Vagina (tissue), 2 donors: ENCODE measurements at regions not wholly inside any gene's neighbourhood (a gene's known extent, or its start where the extent isn't known, plus 50 kb on each side); places are given as distances from the start of the nearest gene placed in this dataset.
"Not testable (repeated sequence)": the region's sequence is repeated elsewhere in the genome, so short reads cannot be mapped to it uniquely, and the experiment has no call there.

ENCODE experiments used
- DNase-seq, 2 donors: peaks; one replicate each; pipeline ENCODE4 v3.0.0-alpha.2; 2017; ENCODE audit errors: extremely low spot score in 2 of 2
- H3K27ac ChIP-seq: fragments of 200-600 bp; sonication (generic); one replicate; pipeline ENCODE4 v1.5.1; 2019
- H3K27me3 ChIP-seq: fragments of 200-600 bp; sonication (generic); one replicate; pipeline ENCODE4 v1.5.1; 2019
- H3K36me3 ChIP-seq, 2 donors: fragments of 200-600 bp; sonication (generic); one replicate each; pipeline ENCODE4 v1.5.1; 2017 to 2019
- H3K4me1 ChIP-seq: fragments of 200-600 bp; sonication (generic); one replicate; pipeline ENCODE4 v1.5.1; 2019
- H3K4me3 ChIP-seq, 2 donors: fragments of 200-600 bp; sonication (generic); 1 replicate in 1 of 2; 2 replicates in 1 of 2; pipeline ENCODE4 v1.5.1; 2016 to 2019
- H3K9me3 ChIP-seq: fragments of 200-600 bp; sonication (generic); one replicate; pipeline ENCODE4 v1.5.1; 2019
- POLR2A ChIP-seq, 2 donors: fragments of 450-650 bp; IDR thresholded peaks; one replicate each; pipeline ENCODE4 v1.6.1; 2017; ENCODE audit warnings: antibody characterized with exemption in 2 of 2, mild to moderate bottlenecking in 2 of 2, moderate library complexity in 2 of 2
- POLR2AphosphoS5 ChIP-seq, 2 donors: sonication (generic); formaldehyde crosslinking; IDR thresholded peaks; one replicate each; pipeline ENCODE4 v1.9.0; 2017; ENCODE audit warnings: antibody characterized with exemption in 2 of 2, mild to moderate bottlenecking in 2 of 2, low read depth in 1 of 2; ENCODE audit not compliant: insufficient read depth in 1 of 2
- intact Hi-C: fragments of 100-400 bp; cut with DNase I; formaldehyde crosslinking; loops from one replicate; pipeline ENCODE4 v1.15.1; 2023
- TF ChIP-seq, protein P1 (sequence below), 3 experiments: fragments of 450-650 bp in 2 of 3; fragments of 200-600 bp in 1 of 3; sonication (generic) in 1 of 3; IDR thresholded peaks; one replicate each; pipeline ENCODE4 v1.5.1; 2017 to 2019; ENCODE audit warnings: antibody characterized with exemption in 3 of 3, mild to moderate bottlenecking in 2 of 3, moderate library complexity in 2 of 3

- TF ChIP-seq POLR2AphosphoS5 (IDR thresholded peaks at IDR 0.05; ENCODE audit: insufficient read depth in 1 of 2, low read depth in 1 of 2) (no peak), POLR2A (IDR thresholded peaks at IDR 0.05) (no peak)
- TF ChIP-seq, protein P1, sequence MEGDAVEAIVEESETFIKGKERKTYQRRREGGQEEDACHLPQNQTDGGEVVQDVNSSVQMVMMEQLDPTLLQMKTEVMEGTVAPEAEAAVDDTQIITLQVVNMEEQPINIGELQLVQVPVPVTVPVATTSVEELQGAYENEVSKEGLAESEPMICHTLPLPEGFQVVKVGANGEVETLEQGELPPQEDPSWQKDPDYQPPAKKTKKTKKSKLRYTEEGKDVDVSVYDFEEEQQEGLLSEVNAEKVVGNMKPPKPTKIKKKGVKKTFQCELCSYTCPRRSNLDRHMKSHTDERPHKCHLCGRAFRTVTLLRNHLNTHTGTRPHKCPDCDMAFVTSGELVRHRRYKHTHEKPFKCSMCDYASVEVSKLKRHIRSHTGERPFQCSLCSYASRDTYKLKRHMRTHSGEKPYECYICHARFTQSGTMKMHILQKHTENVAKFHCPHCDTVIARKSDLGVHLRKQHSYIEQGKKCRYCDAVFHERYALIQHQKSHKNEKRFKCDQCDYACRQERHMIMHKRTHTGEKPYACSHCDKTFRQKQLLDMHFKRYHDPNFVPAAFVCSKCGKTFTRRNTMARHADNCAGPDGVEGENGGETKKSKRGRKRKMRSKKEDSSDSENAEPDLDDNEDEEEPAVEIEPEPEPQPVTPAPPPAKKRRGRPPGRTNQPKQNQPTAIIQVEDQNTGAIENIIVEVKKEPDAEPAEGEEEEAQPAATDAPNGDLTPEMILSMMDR (IDR thresholded peaks at IDR 0.05) = no peak
- no peak overlapping the region for H3K4me3 ChIP-seq
- H3K4me1 ChIP-seq = no peaks in the 10 kb centered on the region
- H3K27ac ChIP-seq = no peak overlapping the region
- H3K9me3 ChIP-seq = no peaks in the 10 kb centered on the region
- intact Hi-C loops = no loop called here
- no peak for DNase-seq
- H3K27me3 ChIP-seq = no peaks in the 10 kb centered on the region
- H3K36me3 ChIP-seq = no peaks in the 10 kb centered on the region
Observed at GRCh38 chr5:23419115-23419514, 88.3 kb upstream of the PRDM9 start.

DNA sequence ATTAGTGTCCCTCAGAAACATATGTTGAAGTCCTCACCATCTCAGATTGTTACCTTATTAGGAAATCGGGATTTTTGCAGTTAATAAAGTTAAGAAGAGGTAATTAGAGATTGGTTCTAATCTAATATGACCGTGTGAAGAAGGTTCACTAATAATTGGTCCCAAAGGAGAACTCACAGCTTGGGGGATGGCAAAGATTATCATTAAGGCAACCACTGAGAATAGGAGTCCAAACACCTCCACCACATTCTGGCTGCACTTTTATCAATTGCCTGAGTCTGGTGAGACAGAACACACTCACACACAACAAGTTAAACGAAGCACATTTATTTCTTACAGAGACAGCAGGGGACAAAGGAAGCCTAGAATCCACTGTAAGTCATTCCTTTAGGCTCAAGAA is 94.9 kb upstream of the PRDM9 start:
- H3K27ac ChIP-seq = no peak overlapping the region
- TF ChIP-seq, protein P1 (IDR thresholded peaks at IDR 0.05) = no peak
- no peak for TF ChIP-seq POLR2AphosphoS5 (IDR thresholded peaks at IDR 0.05; ENCODE audit: insufficient read depth in 1 of 2, low read depth in 1 of 2)
- H3K9me3 ChIP-seq = no peaks in the 10 kb centered on the region
- no peak overlapping the region for H3K4me3 ChIP-seq
- DNase-seq = no peak
- H3K4me1 ChIP-seq = no peaks in the 10 kb centered on the region
- no peaks in the 10 kb centered on the region for H3K36me3 ChIP-seq
- H3K27me3 ChIP-seq = no peaks in the 10 kb centered on the region
- intact Hi-C loops = no loop called here

GRCh38 chr5:23411994-23412393 is 95.4 kb upstream of the PRDM9 start:
- H3K27ac ChIP-seq = no peak overlapping the region
- no peak overlapping the region for H3K4me3 ChIP-seq
- no peaks in the 10 kb centered on the region for H3K27me3 ChIP-seq
- no peaks in the 10 kb centered on the region for H3K4me1 ChIP-seq
- intact Hi-C loops = no loop called here
- no peaks in the 10 kb centered on the region for H3K36me3 ChIP-seq
- no peaks in the 10 kb centered on the region for H3K9me3 ChIP-seq
- TF ChIP-seq POLR2A (IDR thresholded peaks at IDR 0.05) (no peak), POLR2AphosphoS5 (IDR thresholded peaks at IDR 0.05; ENCODE audit: insufficient read depth in 1 of 2, low read depth in 1 of 2) (no peak)
- TF ChIP-seq, protein P1 (IDR thresholded peaks at IDR 0.05) = no peak
- DNase-seq = no peak

DNA sequence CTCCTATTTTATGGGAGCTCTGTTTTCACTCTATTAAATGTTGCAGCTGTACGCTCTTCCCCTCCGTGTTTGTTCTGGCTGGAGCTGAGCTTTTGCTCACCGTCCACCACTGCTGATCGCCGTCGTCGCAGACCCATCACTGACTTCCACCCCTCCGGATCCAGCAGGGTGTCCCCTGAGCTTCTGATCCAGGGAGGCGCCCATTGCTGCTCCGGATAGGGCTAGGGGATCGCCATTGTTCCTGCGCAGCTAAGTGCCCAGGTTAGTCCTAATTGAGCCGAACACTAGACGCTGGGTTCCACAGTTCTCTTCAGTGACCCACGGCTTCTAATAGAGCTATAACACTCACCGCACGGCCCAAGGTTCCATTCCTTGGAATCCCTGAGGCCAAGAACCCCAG is 96.2 kb upstream of the PRDM9 start:
- H3K36me3 ChIP-seq = no peaks in the 10 kb centered on the region
- no peaks in the 10 kb centered on the region for H3K4me1 ChIP-seq
- H3K27me3 ChIP-seq = no peaks in the 10 kb centered on the region
- H3K4me3 ChIP-seq = no peak overlapping the region
- no peaks in the 10 kb centered on the region for H3K9me3 ChIP-seq
- intact Hi-C loops = no loop called here
- no peak for DNase-seq
- no peak overlapping the region for H3K27ac ChIP-seq
- TF ChIP-seq, protein P1 (IDR thresholded peaks at IDR 0.05) = no peak
- TF ChIP-seq POLR2AphosphoS5 (IDR thresholded peaks at IDR 0.05; ENCODE audit: insufficient read depth in 1 of 2, low read depth in 1 of 2) (no peak), POLR2A (IDR thresholded peaks at IDR 0.05) (no peak)

- H3K9me3 ChIP-seq, intact Hi-C loops, H3K36me3 ChIP-seq, H3K27me3 ChIP-seq, H3K27ac ChIP-seq, DNase-seq, H3K4me1 ChIP-seq, H3K4me3 ChIP-seq: not testable (repeated sequence)
Observed at GRCh38 chr5:23410775-23411174, 96.6 kb upstream of the PRDM9 start.
